Dermis microvascular lymphatic vessel endothelial cell (primary cell): ENCODE measurements at regions not wholly inside any gene's neighbourhood (a gene's known extent, or its start where the extent isn't known, plus 50 kb on each side); places are given as distances from the start of the nearest gene placed in this dataset.
"Not testable (repeated sequence)": the region's sequence is repeated elsewhere in the genome, so short reads cannot be mapped to it uniquely, and the experiment has no call there.

Source experiments
- DNase-seq, 2 donors: peaks; one replicate each; pipeline versions ENCODE4 v3.0.0 to v3.0.0-alpha.2; 2010; ENCODE audit warnings: low read depth in 2 of 2

GRCh38 chr6:19892260-19892659, 55.1 kb downstream of the ID4 start:
- DNase-seq, result no peak

DNA sequence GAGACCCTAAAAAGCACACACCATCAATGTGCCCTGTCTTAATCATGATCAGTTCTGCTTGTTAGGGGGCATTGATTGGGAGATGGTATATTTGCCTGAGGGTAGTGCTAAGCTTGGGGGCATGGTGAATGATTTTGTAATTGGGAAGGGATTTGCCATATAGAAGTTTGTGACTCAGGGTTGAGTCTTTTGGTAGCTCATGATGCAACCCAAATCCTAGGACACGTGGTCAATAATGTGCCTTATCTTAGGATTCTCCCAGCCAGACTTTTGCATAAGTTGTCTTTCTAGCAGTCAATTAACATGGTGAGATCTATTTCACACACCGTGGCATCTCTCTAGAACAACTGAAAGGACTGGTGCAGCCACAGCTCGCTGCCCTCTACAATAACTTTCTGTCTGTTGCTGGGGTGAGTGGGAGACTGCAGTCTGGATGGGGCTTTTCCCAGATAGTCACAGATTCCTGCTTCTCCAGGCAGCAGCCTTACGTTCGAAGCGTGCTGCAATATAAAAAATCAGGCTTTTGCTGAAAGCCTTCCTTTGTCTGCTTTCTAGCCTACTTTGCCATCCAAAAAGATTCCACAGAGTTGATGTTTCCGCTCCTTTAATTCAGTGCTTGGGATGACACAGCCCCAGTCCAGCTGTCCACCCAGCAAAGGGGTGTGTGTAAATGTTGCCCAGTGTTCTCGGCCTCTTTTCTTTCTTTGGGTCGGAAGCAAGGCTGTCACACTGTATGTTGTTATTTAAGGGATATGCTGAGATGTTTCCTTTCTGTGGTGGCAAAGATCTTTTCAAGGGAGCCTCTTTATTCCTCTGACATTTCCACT, 58.9 kb downstream of the ID4 start:
- DNase-seq, result no peak

DNA sequence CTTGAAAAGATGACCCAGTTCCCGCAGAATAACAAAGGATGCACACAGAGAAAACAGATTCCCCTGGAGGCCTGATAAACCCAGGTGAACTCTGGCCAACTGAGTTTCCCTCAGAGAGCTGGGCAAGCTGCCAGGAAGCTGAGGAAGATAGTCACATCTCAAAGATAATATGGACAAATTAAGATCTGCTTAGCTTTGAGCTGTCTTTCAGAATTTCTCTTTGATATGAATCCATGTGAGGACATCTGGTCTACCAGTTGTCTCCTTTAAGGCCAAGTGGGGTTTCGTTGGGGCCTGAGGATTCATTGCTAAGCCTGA, 59.5 kb downstream of the ID4 start:
- no peak for DNase-seq

GRCh38 chr6:19898141-19898740, 61.1 kb downstream of the ID4 start:
- no peak for DNase-seq

DNA sequence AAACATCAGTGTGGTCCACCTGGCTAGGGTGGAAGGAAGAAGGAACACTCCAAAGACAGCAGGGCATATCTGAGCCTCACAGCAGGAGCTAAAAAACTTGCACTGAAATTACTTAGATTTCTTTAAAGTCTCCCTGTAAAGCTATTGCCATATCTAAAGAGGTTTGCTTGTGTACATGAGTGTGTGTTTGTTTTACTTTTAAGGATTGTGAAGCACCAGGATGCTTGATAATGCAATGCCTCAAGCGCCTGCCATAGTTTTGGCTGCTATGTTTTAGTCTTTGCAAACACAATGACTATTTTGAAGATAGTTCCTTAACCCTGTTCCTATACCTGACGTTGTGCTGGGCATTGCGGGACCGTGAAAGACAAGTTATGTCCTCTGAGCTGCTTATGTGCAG, 65.0 kb downstream of the ID4 start:
- no peak for DNase-seq

- not testable (repeated sequence) for DNase-seq
Measured at GRCh38 chr6:19904408-19904807, 67.2 kb downstream of the ID4 start.

DNA sequence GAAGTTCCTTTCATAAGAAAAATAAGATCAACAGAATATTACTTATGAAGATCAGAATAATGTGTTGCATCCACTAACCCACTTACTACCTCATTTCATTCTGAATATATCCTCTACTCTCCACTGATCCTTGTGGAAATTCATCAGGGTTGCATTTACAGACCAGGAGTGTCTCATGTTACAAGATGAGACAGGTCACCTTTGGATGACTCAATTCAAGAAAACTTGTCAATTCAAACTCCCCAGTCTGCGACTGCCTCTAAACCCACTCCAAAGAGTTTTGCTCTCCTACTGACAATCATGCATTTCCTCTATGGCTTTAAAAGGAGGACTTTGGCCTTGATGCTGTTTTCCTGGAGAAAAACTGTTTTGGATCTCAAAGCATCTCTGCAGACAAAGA, 68.4 kb downstream of the ID4 start:
- no peak for DNase-seq

DNA sequence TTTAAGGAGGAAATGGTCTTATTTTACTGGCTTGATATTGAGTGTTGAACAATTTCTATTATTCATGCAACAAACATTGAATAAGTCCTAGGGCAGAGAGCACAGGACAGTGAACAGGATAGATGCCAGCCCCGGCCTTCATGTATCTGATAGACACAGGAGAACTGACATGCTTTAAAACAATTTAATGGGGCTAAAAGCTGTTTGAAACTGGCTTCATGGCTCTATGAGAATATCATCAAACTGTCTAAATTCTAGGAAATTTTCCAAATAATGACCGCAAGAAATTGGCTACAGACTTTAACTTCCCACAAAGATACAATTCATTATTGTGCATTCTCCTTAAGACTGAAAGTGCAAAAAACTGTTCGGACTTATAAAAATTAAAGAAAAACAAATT, 69.0 kb downstream of the ID4 start:
- no peak for DNase-seq

DNA sequence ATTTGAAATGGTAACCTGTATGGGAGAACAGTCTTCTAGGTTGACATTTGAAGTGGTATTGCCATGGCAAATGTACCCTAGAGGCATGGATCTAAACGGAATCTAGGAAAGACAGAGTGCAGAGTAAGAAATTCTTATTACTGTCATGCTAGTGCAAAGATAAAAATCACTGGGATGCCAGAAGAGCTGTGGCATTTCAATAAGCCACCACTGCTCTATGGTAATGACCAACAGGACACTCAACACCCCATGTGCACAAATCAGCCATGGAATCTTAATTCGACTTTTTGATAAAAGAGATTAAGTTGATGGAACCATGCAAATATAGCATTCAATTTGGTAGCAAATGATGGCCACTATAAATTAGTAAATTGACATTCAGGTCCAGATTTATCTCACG, 74.1 kb downstream of the ID4 start:
- no peak for DNase-seq

- no peak for DNase-seq
Measured at GRCh38 chr6:19918436-19918835, 81.3 kb downstream of the ID4 start.

DNA sequence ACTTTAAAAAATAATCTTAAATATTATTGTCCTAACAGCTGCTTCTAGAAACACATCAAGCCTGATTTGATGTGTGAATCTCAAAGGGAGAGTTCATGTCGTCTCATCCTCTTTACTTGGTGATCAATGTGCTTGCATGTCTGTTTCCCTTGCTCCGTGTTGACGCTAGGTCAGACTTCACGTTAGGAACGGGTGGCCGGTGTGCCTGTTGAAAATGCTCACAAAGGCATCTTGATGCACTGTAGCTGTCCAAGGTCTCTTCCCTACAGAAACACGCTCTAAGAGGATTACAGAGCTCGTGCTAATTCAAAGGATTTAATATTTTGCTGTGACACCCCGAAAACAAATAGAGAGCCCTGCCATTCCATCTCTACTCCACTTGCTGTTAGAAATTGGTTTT, 84.6 kb downstream of the ID4 start:
- DNase-seq, result no peak

GRCh38 chr6:19925533-19925932, 88.4 kb downstream of the ID4 start:
- no peak for DNase-seq

DNA sequence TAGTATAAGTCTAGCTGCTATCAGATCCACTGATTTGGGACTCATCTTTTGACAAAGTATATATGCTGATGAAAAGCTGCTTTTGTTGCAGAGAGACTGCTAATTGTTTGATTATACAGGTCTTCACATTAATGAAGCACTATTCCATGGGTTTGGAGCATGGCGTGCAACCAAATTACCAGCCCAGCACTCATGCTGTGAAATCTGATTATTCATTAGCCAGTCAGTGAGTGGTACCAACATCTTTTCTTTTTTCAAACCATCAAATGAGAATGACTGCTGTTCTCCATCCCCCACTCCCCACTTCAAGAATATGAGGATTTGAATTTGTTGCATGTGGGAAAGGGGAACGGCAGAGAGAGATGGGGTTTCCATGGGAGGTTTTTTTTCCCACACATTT, 91.3 kb downstream of the ID4 start:
- no peak for DNase-seq

DNA sequence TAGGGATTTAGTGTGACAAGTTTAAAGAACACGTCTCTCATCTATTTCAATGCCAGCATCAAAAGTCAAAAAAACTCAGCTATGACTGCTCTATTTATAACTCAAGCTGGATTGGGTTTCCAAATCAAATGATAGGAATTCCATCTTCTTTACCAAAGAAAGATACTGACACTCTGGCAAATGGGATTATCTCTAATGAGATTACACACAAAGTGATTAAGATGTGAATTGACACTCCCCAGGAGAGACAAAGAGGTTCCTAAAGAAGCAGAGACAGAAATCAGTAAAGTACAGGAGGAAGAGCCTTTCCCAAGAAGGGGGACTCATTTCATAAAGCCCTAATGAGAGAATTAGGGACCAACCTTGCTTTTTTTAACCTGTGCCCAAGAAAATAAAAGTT, 92.1 kb downstream of the ID4 start:
- DNase-seq, result no peak

- DNase-seq, result no peak
Measured at GRCh38 chr6:19934996-19935591, 97.9 kb downstream of the ID4 start.

DNA sequence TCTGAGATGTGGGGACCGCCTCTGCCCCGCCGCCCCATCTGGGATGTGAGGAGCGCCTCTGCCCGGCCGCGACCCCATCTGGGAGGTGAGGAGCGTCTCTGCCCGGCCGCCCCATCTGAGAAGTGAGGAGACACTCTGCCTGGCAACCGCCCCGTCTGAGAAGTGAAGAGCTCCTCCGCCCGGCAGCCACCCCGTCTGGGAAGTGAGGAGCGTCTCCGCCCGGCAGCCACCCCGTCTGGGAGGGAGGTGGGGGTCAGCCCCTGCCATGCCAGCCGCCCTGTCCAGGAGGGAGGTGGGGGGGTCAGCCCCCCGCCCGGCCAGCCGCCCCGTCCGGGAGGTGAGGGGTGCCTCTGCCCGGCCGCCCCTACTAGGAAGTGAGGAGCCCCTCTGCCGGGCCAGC, 102.2 kb downstream of the ID4 start:
- not testable (repeated sequence) for DNase-seq

DNA sequence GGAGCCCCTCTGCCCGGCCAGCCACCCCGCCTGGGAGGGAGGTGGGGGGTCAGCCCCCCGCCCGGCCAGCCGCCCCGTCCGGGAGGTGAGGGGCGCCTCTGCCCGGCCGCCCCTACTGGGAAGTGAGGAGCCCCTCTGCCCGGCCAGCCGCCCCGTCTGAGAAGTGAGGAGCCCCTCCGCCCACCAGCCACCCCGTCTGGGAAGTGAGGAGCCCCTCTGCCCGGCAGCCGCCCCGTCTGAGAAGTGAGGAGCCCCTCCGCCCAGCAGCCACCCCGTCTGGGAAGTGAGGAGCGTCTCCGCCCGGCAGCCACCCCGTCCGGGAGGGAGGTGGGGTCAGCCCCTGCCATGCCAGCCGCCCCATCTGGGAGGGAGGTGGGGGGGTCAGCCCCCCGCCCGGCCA, 102.8 kb downstream of the ID4 start:
- not testable (repeated sequence) for DNase-seq

DNA sequence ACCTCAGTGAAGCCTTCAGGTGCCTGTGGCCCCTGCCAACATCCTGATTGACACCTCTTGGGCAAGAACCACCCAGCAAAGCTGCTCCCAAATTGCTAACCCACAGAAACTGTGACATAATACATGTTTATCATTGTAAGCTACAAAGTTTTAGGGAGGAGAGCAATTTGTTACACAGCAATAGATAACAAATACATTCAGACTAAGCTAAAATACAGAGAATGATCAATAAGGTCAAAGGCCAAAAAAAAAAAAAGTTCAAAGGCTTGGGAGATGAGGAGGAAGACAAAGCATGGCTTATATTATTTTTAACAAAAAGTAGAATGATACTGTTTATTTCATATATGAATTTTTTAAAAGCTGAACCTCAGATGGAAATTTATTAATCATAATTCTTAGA, 105.9 kb downstream of the ID4 start:
- DNase-seq, result no peak

DNA sequence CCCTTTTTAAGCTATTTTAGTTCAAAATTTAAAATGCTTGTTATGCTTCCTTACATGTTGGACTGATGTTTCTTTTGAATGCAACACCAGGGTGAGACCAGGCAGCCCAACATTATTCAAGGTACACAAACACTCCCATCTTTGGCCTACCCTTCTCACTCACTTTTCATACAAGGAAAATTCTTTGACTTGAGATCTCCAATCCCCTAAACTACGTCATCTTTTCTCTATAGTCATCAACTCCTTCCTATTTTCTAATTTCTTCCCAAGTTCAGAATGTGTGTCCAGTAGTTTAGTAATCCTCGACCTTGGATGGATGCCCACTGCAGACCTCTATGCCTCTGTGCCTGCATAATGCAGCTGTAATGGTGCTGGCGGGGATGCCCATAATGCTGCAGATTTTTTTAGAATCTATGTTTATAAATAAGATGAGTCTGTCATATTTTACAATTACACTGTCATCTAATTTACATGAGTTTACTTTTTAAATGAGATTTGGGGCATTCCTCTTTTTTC, 108.7 kb downstream of the ID4 start:
- DNase-seq, result no peak

DNA sequence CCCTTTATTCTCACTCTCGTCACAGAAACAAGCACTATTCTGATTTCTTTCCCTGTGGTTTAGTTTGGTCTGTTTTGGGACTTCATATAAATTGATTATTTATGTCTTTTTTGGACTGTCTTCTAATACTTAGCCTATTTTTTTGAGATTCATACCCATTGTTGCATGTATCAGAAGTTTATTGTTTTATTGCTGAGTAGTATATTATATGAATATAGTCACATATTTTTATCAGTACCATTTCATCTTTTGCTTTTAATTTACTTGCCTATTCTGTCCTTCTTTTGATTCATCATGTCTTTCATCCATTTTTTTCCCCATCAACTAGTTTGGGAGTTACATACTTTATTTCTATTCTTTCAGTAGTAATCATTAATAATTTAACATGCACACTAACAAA, 112.0 kb downstream of the ID4 start:
- DNase-seq, result no peak

DNA sequence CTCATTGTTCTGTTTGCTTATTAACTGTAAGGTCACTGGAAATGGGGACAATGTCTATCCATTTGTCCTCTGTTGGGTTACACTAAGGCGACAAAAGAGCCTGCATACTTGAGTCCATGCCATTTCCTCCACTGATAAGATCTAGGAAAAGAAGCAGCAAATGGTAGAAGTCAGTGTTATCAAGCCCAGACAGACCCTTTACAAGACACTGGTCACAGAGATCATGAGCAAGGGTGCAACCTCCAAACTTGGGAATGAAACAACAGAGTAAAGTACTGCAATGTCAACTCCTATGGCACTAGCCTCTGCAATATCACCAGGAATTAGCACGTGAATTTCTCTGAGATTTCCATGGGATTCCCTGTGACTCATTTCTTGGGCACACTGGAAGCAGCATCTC, 126.9 kb downstream of the ID4 start:
- DNase-seq, result no peak

DNA sequence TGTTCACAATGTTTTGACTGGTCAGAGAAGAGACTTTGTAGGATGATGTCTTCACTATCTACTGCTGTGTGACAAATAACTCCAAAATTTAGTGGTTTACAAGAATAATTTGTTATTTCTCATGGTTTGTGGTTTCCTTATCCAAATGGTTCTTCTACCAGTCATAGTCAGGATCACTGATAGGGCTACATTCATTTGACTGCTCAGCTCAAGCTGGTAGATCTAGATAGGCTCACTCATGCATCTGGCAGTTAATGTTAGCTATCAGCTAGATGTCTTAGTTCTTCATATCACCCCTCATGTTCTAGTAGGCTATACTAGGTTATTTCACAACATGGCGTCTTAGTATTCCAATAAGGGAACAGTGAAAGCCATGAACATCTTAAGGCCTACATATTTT, 131.0 kb downstream of the ID4 start:
- DNase-seq, result no peak

DNA sequence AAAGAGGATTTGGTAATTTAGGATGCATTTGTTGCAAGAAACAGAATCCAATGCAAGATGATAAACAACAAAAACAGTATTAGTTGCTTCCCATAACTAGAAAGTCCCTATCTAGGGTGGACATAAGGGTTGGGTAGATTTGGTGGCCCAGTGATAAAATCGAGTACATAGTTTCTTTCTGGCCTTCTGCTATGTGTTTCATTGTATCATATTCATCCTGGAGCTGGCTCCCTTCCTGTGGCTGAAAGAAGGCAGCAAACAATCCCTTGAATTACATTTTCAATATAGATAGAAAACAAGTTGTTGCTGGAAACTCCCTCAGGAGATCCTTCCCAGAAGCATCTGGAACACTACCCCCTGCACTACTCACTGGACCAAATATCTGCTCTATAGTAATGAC, 135.1 kb downstream of the ID4 start:
- no peak for DNase-seq
